Peyer's patch (tissue), 4 donors: ENCODE measurements at regions not wholly inside any gene's neighbourhood (a gene's known extent, or its start where the extent isn't known, plus 50 kb on each side); places are given as distances from the start of the nearest gene placed in this dataset.

Experiments
- DNase-seq, 3 donors: peaks; one replicate each; pipeline ENCODE4 v3.0.0-alpha.2; 2017 to 2019
- H3K27ac ChIP-seq, 4 donors: fragments of 200-600 bp; sonication (generic); one replicate each; pipeline ENCODE4 v1.5.1; 2016 to 2019
- H3K27me3 ChIP-seq, 2 donors: fragments of 200-600 bp; sonication (generic); one replicate each; pipeline ENCODE4 v1.5.1; 2019
- H3K36me3 ChIP-seq, 3 donors: fragments of 200-600 bp; sonication (generic); one replicate each; pipeline ENCODE4 v1.5.1; 2016 to 2019
- H3K4me1 ChIP-seq, 4 donors: fragments of 200-600 bp; sonication (generic); one replicate each; pipeline ENCODE4 v1.5.1; 2016 to 2019
- H3K4me3 ChIP-seq, 4 donors: fragments of 200-600 bp; sonication (generic); 1 replicate in 3 of 4; 2 replicates in 1 of 4; pipeline ENCODE4 v1.5.1; 2016 to 2019; ENCODE audit warnings: mild to moderate bottlenecking in 1 of 4
- H3K9me3 ChIP-seq, 4 donors: fragments of 200-600 bp; sonication (generic); one replicate each; pipeline ENCODE4 v1.5.1; 2016 to 2019; ENCODE audit warnings: mild to moderate bottlenecking in 1 of 4
- POLR2A ChIP-seq, 2 donors: fragments of 450-650 bp; IDR thresholded peaks; one replicate each; pipeline ENCODE4 v1.5.1; 2017; ENCODE audit warnings: antibody characterized with exemption in 2 of 2, mild to moderate bottlenecking in 2 of 2, moderate library complexity in 2 of 2
- TF ChIP-seq, protein P1 (sequence below), 6 experiments: fragments of 450-650 bp in 4 of 6; fragments of 200-600 bp in 2 of 6; sonication (generic) in 1 of 6; IDR thresholded peaks; one replicate each; pipeline ENCODE4 v1.5.1; 2017 to 2019; ENCODE audit warnings: antibody characterized with exemption in 6 of 6, mild to moderate bottlenecking in 3 of 6, moderate library complexity in 1 of 6

DNA sequence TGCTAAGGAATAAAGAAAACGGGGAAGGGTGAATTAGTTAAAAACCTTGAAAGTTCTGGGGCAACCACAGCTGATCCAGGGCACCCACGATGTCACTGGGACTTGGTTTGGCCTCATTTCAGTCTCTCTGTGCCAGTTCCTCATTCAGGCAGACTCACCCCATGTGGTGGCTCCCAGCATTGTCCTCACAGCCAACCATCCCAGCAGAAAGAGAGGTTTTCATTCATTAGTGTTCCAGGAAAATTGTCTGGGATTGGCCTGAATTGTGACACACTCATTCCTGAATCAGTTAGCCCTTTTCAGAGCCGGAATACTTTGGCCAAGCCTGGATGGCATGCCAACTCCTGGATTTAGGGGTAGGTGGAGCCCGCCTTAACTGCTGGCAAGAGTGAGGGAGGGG, 367.7 kb downstream of the PRDM2 start:
- H3K27me3 ChIP-seq: no peaks in the 10 kb centered on the region
- no peak for DNase-seq
- no peaks in the 10 kb centered on the region for H3K36me3 ChIP-seq
- H3K9me3 ChIP-seq: no peaks in the 10 kb centered on the region
- TF ChIP-seq, protein P1, sequence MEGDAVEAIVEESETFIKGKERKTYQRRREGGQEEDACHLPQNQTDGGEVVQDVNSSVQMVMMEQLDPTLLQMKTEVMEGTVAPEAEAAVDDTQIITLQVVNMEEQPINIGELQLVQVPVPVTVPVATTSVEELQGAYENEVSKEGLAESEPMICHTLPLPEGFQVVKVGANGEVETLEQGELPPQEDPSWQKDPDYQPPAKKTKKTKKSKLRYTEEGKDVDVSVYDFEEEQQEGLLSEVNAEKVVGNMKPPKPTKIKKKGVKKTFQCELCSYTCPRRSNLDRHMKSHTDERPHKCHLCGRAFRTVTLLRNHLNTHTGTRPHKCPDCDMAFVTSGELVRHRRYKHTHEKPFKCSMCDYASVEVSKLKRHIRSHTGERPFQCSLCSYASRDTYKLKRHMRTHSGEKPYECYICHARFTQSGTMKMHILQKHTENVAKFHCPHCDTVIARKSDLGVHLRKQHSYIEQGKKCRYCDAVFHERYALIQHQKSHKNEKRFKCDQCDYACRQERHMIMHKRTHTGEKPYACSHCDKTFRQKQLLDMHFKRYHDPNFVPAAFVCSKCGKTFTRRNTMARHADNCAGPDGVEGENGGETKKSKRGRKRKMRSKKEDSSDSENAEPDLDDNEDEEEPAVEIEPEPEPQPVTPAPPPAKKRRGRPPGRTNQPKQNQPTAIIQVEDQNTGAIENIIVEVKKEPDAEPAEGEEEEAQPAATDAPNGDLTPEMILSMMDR (IDR thresholded peaks at IDR 0.05): no peak
- TF ChIP-seq POLR2A (IDR thresholded peaks at IDR 0.05): no peak
- H3K27ac ChIP-seq: no peak overlapping the region
- H3K4me3 ChIP-seq: no peak overlapping the region
- no peaks in the 10 kb centered on the region for H3K4me1 ChIP-seq

DNA sequence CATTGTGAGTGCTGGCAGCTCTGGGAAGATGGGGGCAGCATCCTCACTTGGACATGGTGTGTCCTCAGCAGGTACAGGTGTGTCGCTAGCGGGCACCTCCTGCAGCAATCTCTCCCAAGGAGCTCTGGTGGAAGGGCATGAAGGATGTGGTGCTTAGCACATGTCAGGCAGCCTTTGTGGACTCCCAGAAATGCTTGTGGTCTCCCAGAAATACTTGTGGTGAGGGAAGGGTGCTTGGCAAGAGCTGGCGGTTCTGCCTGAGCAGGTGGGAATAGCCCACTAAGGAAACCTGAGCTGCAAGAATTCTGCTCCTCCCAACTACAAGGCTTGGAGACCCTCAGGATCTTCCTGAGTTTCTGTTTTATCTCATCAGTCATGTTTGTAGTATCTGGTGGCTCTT, 371.6 kb downstream of the PRDM2 start:
- Histone ChIP-seq H3K4me3 (no peak overlapping the region), H3K4me1 (no peaks in the 10 kb centered on the region), H3K36me3 (no peaks in the 10 kb centered on the region), H3K27me3 (no peaks in the 10 kb centered on the region), H3K27ac (no peak overlapping the region), H3K9me3 (no peaks in the 10 kb centered on the region)
- DNase-seq: no peak
- TF ChIP-seq POLR2A (IDR thresholded peaks at IDR 0.05): no peak
- TF ChIP-seq, protein P1 (IDR thresholded peaks at IDR 0.05): no peak

DNA sequence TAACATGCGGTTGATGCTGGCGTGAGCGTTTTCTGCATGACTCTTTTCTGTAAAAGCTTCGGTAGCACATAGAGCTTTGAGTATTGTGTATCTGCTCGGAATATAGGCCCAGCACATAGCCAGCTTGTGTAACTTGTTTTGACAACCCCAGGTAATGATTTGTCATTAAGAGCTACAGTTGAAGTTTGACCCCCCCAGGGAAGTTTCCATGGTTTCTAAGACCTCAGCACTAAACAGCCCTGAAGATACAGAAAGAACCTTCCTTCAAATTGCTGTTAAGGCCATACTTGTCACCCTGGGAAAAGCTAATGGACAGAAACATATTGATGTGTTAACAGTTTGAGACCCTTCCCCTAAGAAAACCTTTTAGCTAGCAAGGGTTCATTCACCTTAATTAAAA, 380.7 kb downstream of the PRDM2 start:
- H3K27ac ChIP-seq: no peak overlapping the region
- H3K4me1 ChIP-seq: no peaks in the 10 kb centered on the region
- no peak overlapping the region for H3K4me3 ChIP-seq
- no peaks in the 10 kb centered on the region for H3K9me3 ChIP-seq
- no peaks in the 10 kb centered on the region for H3K36me3 ChIP-seq
- no peaks in the 10 kb centered on the region for H3K27me3 ChIP-seq
- TF ChIP-seq POLR2A (IDR thresholded peaks at IDR 0.05): no peak
- TF ChIP-seq, protein P1 (IDR thresholded peaks at IDR 0.05): no peak
- DNase-seq: no peak

DNA sequence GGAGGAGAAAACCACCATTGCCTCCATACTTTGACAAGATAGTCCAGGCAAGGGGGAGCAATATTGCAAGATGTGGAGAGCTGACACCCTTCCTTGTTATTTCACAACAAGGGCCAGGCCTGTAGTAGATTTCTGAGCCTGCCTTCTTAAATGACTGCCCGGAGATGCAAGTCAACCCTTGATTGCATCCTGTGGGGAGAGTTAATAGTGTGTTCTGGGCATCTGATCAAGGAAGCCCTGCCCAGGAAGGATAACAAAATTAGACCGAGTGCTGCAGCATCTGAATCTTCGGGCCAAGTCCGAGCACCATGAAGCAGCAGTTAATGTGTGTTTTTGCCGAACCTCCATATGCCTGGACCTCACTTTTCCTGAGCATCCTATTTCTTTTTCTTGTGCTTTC, 382.3 kb downstream of the PRDM2 start:
- no peaks in the 10 kb centered on the region for H3K9me3 ChIP-seq
- H3K4me3 ChIP-seq: no peak overlapping the region
- no peak overlapping the region for H3K27ac ChIP-seq
- H3K4me1 ChIP-seq: no peaks in the 10 kb centered on the region
- TF ChIP-seq, protein P1 (IDR thresholded peaks at IDR 0.05): no peak
- no peak for TF ChIP-seq POLR2A (IDR thresholded peaks at IDR 0.05)
- no peaks in the 10 kb centered on the region for H3K36me3 ChIP-seq
- no peak for DNase-seq
- H3K27me3 ChIP-seq: no peaks in the 10 kb centered on the region

DNA sequence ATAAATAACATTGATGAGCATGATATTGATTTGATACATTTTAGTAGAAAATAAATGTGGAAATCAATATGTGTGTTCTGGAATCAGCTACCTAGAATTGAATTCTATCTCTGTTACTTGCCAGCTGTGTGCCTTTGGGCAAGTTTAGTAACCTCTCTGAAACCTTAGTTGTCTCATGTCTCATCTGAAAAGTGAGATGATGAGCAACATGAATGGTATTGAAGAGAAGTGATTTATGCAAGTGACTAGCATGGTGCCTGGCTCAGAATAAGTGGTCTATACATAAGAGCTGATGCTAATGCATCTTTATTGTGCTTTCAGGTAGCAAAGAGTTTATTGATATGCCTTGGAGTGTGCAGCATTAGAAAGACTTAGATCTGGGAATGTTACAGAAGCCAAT, 383.3 kb downstream of the PRDM2 start:
- TF ChIP-seq, protein P1 (IDR thresholded peaks at IDR 0.05): no peak
- TF ChIP-seq POLR2A (IDR thresholded peaks at IDR 0.05): no peak
- no peak for DNase-seq
- H3K36me3 ChIP-seq: no peaks in the 10 kb centered on the region
- H3K27me3 ChIP-seq: no peaks in the 10 kb centered on the region
- no peak overlapping the region for H3K27ac ChIP-seq
- no peak overlapping the region for H3K4me3 ChIP-seq
- H3K4me1 ChIP-seq: no peaks in the 10 kb centered on the region
- no peaks in the 10 kb centered on the region for H3K9me3 ChIP-seq

DNA sequence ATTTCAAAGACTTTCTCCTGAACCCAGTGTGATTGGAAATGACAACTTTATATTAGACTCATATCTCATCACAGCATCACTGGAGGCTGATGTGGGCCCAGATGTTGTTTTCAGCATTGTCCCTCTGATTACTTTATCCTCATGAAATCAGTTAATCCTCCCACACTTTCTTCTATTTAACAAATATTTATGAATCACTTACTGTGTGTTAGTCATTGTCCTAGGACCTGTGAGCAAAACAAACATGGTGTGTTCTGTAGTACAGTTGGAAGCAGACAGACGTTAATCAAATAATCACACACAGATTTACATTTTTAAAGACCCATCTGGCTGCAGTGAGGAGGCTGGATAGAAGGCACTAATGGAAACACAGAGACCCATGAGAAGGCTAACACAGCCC, 383.7 kb downstream of the PRDM2 start:
- H3K9me3 ChIP-seq: no peaks in the 10 kb centered on the region
- no peaks in the 10 kb centered on the region for H3K4me1 ChIP-seq
- no peak overlapping the region for H3K27ac ChIP-seq
- no peaks in the 10 kb centered on the region for H3K27me3 ChIP-seq
- no peaks in the 10 kb centered on the region for H3K36me3 ChIP-seq
- TF ChIP-seq, protein P1 (IDR thresholded peaks at IDR 0.05): no peak
- TF ChIP-seq POLR2A (IDR thresholded peaks at IDR 0.05): no peak
- no peak overlapping the region for H3K4me3 ChIP-seq
- no peak for DNase-seq
